Ovary (tissue), 3 donors: ENCODE measurements at regions not wholly inside any gene's neighbourhood (a gene's known extent, or its start where the extent isn't known, plus 50 kb on each side); places are given as distances from the start of the nearest gene placed in this dataset.

Experiments
- POLR2A ChIP-seq: fragments of 450-650 bp; IDR thresholded peaks from one replicate; pipeline ENCODE4 v1.6.1; 2017; ENCODE audit warnings: antibody characterized with exemption, mild to moderate bottlenecking, moderate library complexity
- TF ChIP-seq, protein P1 (sequence below), 3 donors: fragments of 450-650 bp in 2 of 3; fragments of 200-600 bp in 1 of 3; IDR thresholded peaks; one replicate each; pipeline versions ENCODE4 v1.5.1 to v1.8.0; 2016 to 2022; ENCODE audit warnings: antibody characterized with exemption in 3 of 3, mild to moderate bottlenecking in 1 of 3
- donor health status: DM: no; HTN: no; CAD: no.

DNA sequence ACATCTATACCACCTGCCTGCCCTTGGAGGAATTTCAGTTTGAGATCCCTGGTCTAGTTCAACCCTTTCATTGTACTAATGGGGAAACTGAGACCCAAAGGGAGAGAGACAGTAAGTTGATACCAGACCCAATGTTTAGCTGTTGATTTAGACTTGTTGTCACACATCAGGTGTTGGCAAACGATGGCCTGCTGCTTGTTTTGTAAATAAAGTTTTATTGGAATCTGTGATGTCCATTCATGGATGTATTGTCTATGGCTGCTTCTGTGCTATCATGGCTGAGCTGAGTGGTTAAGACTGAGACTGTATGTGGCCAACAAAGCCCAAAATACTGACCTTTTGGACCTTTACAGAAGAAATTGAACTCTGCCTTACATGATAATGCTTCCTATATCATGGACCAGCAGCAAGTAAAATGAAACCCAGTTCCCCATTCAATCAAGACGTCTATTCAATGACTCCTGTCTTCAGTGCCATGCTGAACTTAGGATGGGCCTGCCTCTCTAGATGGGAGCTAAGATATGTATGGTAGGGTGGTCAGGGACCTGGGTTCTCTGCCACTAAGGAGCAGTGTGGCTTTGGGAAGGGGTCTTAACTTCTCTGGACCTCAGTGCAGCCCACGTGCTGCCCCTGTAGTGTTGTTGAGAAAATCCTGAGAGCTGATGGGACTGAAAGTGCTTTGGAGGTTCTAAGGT lies 111.0 kb downstream of the IRX5 start:
- TF ChIP-seq, protein P1, sequence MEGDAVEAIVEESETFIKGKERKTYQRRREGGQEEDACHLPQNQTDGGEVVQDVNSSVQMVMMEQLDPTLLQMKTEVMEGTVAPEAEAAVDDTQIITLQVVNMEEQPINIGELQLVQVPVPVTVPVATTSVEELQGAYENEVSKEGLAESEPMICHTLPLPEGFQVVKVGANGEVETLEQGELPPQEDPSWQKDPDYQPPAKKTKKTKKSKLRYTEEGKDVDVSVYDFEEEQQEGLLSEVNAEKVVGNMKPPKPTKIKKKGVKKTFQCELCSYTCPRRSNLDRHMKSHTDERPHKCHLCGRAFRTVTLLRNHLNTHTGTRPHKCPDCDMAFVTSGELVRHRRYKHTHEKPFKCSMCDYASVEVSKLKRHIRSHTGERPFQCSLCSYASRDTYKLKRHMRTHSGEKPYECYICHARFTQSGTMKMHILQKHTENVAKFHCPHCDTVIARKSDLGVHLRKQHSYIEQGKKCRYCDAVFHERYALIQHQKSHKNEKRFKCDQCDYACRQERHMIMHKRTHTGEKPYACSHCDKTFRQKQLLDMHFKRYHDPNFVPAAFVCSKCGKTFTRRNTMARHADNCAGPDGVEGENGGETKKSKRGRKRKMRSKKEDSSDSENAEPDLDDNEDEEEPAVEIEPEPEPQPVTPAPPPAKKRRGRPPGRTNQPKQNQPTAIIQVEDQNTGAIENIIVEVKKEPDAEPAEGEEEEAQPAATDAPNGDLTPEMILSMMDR (IDR thresholded peaks at IDR 0.05) = no peak
- TF ChIP-seq POLR2A = no peak
